B cell (primary cell): ENCODE measurements at regions not wholly inside any gene's neighbourhood (a gene's known extent, or its start where the extent isn't known, plus 50 kb on each side); places are given as distances from the start of the nearest gene placed in this dataset.

Experiments
- ATAC-seq: fragments of 200-7000 bp; cut with Tn5 transposase; one replicate; pipeline ENCODE4 v1.10.0; 2021; ENCODE audit warnings: low read depth, mild to moderate bottlenecking, moderate number of reproducible peaks, moderate library complexity
- CTCF ChIA-PET: fragments of 350-600 bp; sonication (Branson Sonifier 250); formaldehyde crosslinking; loops from one replicate; lab custom pipeline; 2021; ENCODE audit warnings: antibody characterized with exemption, inconsistent platforms; lab: Charles Lee
- POLR2A ChIA-PET: fragments of 350-600 bp; sonication (Branson Sonifier 250); formaldehyde crosslinking; loops from one replicate; lab custom pipeline; 2021; ENCODE audit warnings: antibody characterized with exemption; lab: Charles Lee
- DNase-seq: peaks from one replicate; pipeline ENCODE4 v3.0.0; 2013
- H2AFZ ChIP-seq: 2 replicates; pipeline ENCODE4 v1.6.1; 2012; ENCODE audit warnings: mild to moderate bottlenecking, low read depth, low read length; ENCODE audit not compliant: insufficient read depth, poor library complexity, severe bottlenecking
- H3K27ac ChIP-seq, 2 donors: 1 replicate in 1 of 2; 2 replicates in 1 of 2; pipeline ENCODE4 v1.5.1; 2012 to 2013; ENCODE audit warnings: low read length in 2 of 2, mild to moderate bottlenecking in 2 of 2, moderate library complexity in 1 of 2
- H3K27me3 ChIP-seq, 4 experiments: fragments of 200-600 bp in 1 of 4; sonication (generic) in 1 of 4; replicated peaks in 1 of 4; 1 replicate in 2 of 4; 2 replicates in 2 of 4; pipeline versions ENCODE4 v1.6.1 to v1.7.0; 2013 to 2016; ENCODE audit warnings: low read length in 3 of 4, mild to moderate bottlenecking in 2 of 4, mixed read lengths in 1 of 4, moderate library complexity in 1 of 4; ENCODE audit not compliant: insufficient read depth in 4 of 4, control insufficient read depth in 3 of 4; ENCODE audit errors: control extremely low read depth in 1 of 4
- H3K36me3 ChIP-seq, 2 experiments: replicated peaks in 1 of 2; 1 replicate in 1 of 2; 2 replicates in 1 of 2; pipeline versions ENCODE4 v1.6.1 to v1.7.1; 2013; ENCODE audit warnings: low read length in 1 of 2; ENCODE audit not compliant: insufficient read depth in 2 of 2, control insufficient read depth in 1 of 2; ENCODE audit errors: control extremely low read depth in 1 of 2, extremely low read depth in 1 of 2
- H3K4me1 ChIP-seq, 2 donors: fragments of 200-600 bp in 1 of 2; sonication (generic) in 1 of 2; 1 replicate in 1 of 2; 2 replicates in 1 of 2; pipeline versions ENCODE4 v1.5.1 to v1.6.1; 2013 to 2017; ENCODE audit warnings: low read length in 2 of 2; ENCODE audit not compliant: control insufficient read depth in 2 of 2, insufficient read depth in 2 of 2
- H3K4me2 ChIP-seq: replicated peaks from 2 replicates; pipeline ENCODE3; 2012; ENCODE audit warnings: mild to moderate bottlenecking, low read depth, low read length; ENCODE audit not compliant: poor library complexity, severe bottlenecking
- H3K4me3 ChIP-seq, 5 experiments: fragments of 200-600 bp in 1 of 5; sonication (generic) in 1 of 5; 1 replicate in 3 of 5; 2 replicates in 2 of 5; pipeline versions ENCODE4 v1.5.1 to v1.7.0; 2011 to 2016; ENCODE audit warnings: low read length in 4 of 5, mild to moderate bottlenecking in 4 of 5, low read depth in 2 of 5, control low read depth in 1 of 5, moderate library complexity in 1 of 5; ENCODE audit not compliant: insufficient read depth in 1 of 5; ENCODE audit errors: control extremely low read depth in 1 of 5, extremely low read depth in 1 of 5
- H3K79me2 ChIP-seq: fragments of 200-600 bp; sonication (generic); one replicate; pipeline ENCODE4 v1.6.0; 2016; ENCODE audit warnings: low read length; ENCODE audit not compliant: control insufficient read depth, insufficient read depth
- H3K9ac ChIP-seq: fragments of 200-600 bp; sonication (generic); 2 replicates; pipeline ENCODE4 v1.6.1; 2017; ENCODE audit warnings: mild to moderate bottlenecking, low read length, moderate library complexity
- H3K9me3 ChIP-seq, 3 donors: one replicate each; pipeline versions ENCODE4 v1.6.1 to v1.7.1; 2013; ENCODE audit warnings: low read length in 2 of 3; ENCODE audit not compliant: control insufficient read depth in 2 of 3, insufficient read depth in 1 of 3; ENCODE audit errors: control extremely low read depth in 1 of 3
- H4K20me1 ChIP-seq: 2 replicates; pipeline ENCODE4 v1.6.0; 2012; ENCODE audit warnings: mild to moderate bottlenecking, low read length; ENCODE audit not compliant: insufficient read depth, control insufficient read depth, poor library complexity, severe bottlenecking
- H3K27ac Mint-ChIP-seq: one replicate; pipeline ENCODE4 v1.8.0; 2021; ENCODE audit warnings: mixed read lengths
- H3K27me3 Mint-ChIP-seq: one replicate; pipeline ENCODE4 v1.8.0; 2021; ENCODE audit warnings: mixed read lengths
- H3K4me1 Mint-ChIP-seq: one replicate; pipeline ENCODE4 v1.8.0; 2021; ENCODE audit warnings: mixed read lengths
- H3K4me3 Mint-ChIP-seq: one replicate; pipeline ENCODE4 v1.8.0; 2021; ENCODE audit warnings: mixed read lengths
- H3K9me3 Mint-ChIP-seq: one replicate; pipeline ENCODE4 v1.8.0; 2022; ENCODE audit warnings: mixed read lengths; ENCODE audit not compliant: insufficient read depth
- CTCF ChIP-seq: fragments of 200-600 bp; IDR thresholded peaks from one replicate; pipeline ENCODE4 v1.8.0; 2022; ENCODE audit warnings: antibody characterized with exemption, mild to moderate bottlenecking
- EZH2 ChIP-seq: IDR thresholded peaks from 2 replicates; pipeline ENCODE4 v1.6.1; 2012; ENCODE audit warnings: borderline replicate concordance, low read depth, mild to moderate bottlenecking, moderate library complexity, low read length; ENCODE audit not compliant: insufficient read depth, poor library complexity, severe bottlenecking
- WGBS: methylation state at CpG from one replicate; pipeline ENCODE4 v1.1.5; 2013; ENCODE audit warnings: missing lambda C conversion rate; ENCODE audit not compliant: insufficient coverage; 5-methylcytosine and 5-hydroxymethylcytosine counted together
- intact Hi-C: fragments of 100-400 bp; cut with micrococcal nuclease; formaldehyde crosslinking; loops from one replicate; pipeline ENCODE4 v1.10.0; 2022

- Histone ChIP-seq H3K4me2 (no peak overlapping the region), H3K9me3 (peaks cover 0 to 8% (median 0%) of the 10 kb centered on the region in 3 donors), H3K9ac (no peak overlapping the region), H2AFZ (no peak overlapping the region), H4K20me1 (no peaks in the 10 kb centered on the region), H3K79me2 (no peaks in the 10 kb centered on the region), H3K4me3 (no peak overlapping the region), H3K4me1 (no peaks in the 10 kb centered on the region), H3K27ac (no peak overlapping the region), H3K27me3 (peaks cover 0 to 3% (median 0%) of the 10 kb centered on the region in 4 experiments), H3K36me3 (no peaks in the 10 kb centered on the region)
- DNase-seq (no peak), ATAC-seq (no peak)
- Mint-ChIP-seq H3K27ac (no peak overlapping the region), H3K4me1 (no peaks in the 10 kb centered on the region), H3K4me3 (no peak overlapping the region), H3K9me3 (peaks cover 3% of the 10 kb centered on the region), H3K27me3 (peaks cover 7% of the 10 kb centered on the region)
- TF ChIP-seq CTCF = no peak
- TF ChIP-seq EZH2 = no peak
- WGBS = 85% methylated on average over 16 of the region's 25 CpGs
- intact Hi-C loops = no loop called here
- ChIA-PET CTCF (no interaction called here), POLR2A (no interaction called here)
These were observed 76.0 kb upstream of the C1orf174 start for GRCh38 chr1:3975903-3976630.

GRCh38 chr1:3976821-3977220 is 76.7 kb upstream of the C1orf174 start:
- H3K27ac ChIP-seq = no peak overlapping the region
- peaks cover 0 to 3% (median 0%) of the 10 kb centered on the region in 4 experiments for H3K27me3 ChIP-seq
- H3K4me1 ChIP-seq = no peaks in the 10 kb centered on the region
- H3K79me2 ChIP-seq = no peaks in the 10 kb centered on the region
- Mint-ChIP-seq H3K4me1 (no peaks in the 10 kb centered on the region), H3K27ac (no peak overlapping the region), H3K4me3 (no peak overlapping the region), H3K9me3 (peaks cover 3% of the 10 kb centered on the region), H3K27me3 (peaks cover 7% of the 10 kb centered on the region)
- ChIA-PET CTCF (no interaction called here), POLR2A (no interaction called here)
- H4K20me1 ChIP-seq = no peaks in the 10 kb centered on the region
- ATAC-seq (no peak), DNase-seq (no peak)
- H3K9ac ChIP-seq = no peak overlapping the region
- no peak overlapping the region for H3K4me2 ChIP-seq
- no peak for TF ChIP-seq CTCF
- no peak overlapping the region for H3K4me3 ChIP-seq
- WGBS = 95% methylated on average over 23 of the region's 23 CpGs
- intact Hi-C loops = no loop called here
- no peaks in the 10 kb centered on the region for H3K36me3 ChIP-seq
- H3K9me3 ChIP-seq = peaks cover 0 to 8% (median 0%) of the 10 kb centered on the region in 3 donors
- H2AFZ ChIP-seq = no peak overlapping the region
